ENCODE measurements at regions not wholly inside any gene's neighbourhood (a gene's known extent, or its start where the extent isn't known, plus 50 kb on each side); places are given as distances from the start of the nearest gene placed in this dataset.

DNA sequence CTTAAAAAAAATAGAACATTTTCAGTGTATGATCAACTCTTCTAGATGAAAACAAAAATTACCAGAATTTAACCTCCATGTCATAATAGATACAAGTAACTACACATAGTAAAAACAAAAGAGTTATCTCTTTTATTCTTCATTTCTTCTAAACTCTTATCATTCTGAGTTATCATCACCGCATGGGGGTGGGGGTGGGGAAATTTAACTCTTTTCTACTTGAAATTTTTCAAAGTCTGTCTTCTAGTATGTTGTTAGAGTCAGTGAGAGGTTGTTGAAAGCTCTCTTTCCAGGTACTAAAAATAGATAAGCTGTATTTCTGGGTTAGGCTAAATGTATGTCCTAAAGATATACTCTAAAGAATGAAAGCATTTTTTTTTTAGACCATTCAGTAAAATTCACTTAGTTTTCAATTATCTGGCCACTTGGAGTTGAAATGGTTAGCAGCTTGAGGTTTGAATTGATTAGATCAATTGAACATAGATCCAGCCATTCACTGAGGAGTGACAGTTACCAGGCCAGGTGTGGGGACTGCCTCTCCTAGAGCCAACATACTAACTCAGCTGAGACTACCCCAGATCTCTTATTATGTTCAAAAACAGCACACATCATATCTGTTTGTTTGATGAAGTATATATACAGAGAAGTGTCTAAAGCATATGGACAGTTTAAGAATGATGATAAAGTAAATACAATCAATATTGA, 220.7 kb downstream of the IKZF2 start:
- TF ChIP-seq CTCF (IDR thresholded peaks at IDR 0.05; ENCODE audit: low read length) (no peak), EZH2 (IDR thresholded peaks at IDR 0.05; ENCODE audit: borderline replicate concordance, low read length) (no peak)
